Natural killer cell treated with Interleukin-12 subunit alpha and Interleukin-12 subunit beta and Interleukin-15 and Interleukin-18, amount 100 ng/mL, for 72 hours (primary cell): ENCODE measurements at regions not wholly inside any gene's neighbourhood (a gene's known extent, or its start where the extent isn't known, plus 50 kb on each side); places are given as distances from the start of the nearest gene placed in this dataset.

Experiments used
- ATAC-seq, 2 donors: fragments of 150-1000 bp; cut with Tn5 transposase in 1 of 2; sonication (Bioruptor Pico), chemical (Tn5 transposase) in 1 of 2; 2 replicates each; pipeline ENCODE4 v1.10.0; 2021
- DNase-seq: peaks from one replicate; pipeline ENCODE4 v3.0.0; 2022; ENCODE audit warnings: low spot score
- H3K27ac Mint-ChIP-seq, 2 donors: 1 replicate in 1 of 2; 2 replicates in 1 of 2; pipeline ENCODE4 v1.8.0; 2022; ENCODE audit warnings: mixed read lengths in 2 of 2, mild to moderate bottlenecking in 1 of 2, moderate library complexity in 1 of 2
- H3K27me3 Mint-ChIP-seq, 2 donors: 1 replicate in 1 of 2; 2 replicates in 1 of 2; pipeline ENCODE4 v1.8.0; 2022; ENCODE audit warnings: mixed read lengths in 2 of 2
- H3K36me3 Mint-ChIP-seq: one replicate; pipeline ENCODE4 v1.8.0; 2022; ENCODE audit warnings: mixed read lengths
- H3K4me1 Mint-ChIP-seq, 2 donors: 1 replicate in 1 of 2; 2 replicates in 1 of 2; pipeline ENCODE4 v1.8.0; 2022; ENCODE audit warnings: low read depth in 2 of 2, mixed read lengths in 2 of 2, mild to moderate bottlenecking in 1 of 2
- H3K4me3 Mint-ChIP-seq: one replicate; pipeline ENCODE4 v1.8.0; 2022; ENCODE audit warnings: mixed read lengths
- H3K9me3 Mint-ChIP-seq: 2 replicates; pipeline ENCODE4 v1.8.0; 2022; ENCODE audit warnings: mixed read lengths

GRCh38 chr5:30106596-30106995 lies 1086.9 kb upstream of the CDH6 start:
- Mint-ChIP-seq H3K36me3 (peaks cover 5% of the 10 kb centered on the region), H3K27ac (no peak overlapping the region), H3K4me1 (no peaks in the 10 kb centered on the region), H3K4me3 (no peak overlapping the region), H3K27me3 (no peaks in the 10 kb centered on the region), H3K9me3 (peaks cover 16% of the 10 kb centered on the region)
- no peak for DNase-seq
- no peak for ATAC-seq

DNA sequence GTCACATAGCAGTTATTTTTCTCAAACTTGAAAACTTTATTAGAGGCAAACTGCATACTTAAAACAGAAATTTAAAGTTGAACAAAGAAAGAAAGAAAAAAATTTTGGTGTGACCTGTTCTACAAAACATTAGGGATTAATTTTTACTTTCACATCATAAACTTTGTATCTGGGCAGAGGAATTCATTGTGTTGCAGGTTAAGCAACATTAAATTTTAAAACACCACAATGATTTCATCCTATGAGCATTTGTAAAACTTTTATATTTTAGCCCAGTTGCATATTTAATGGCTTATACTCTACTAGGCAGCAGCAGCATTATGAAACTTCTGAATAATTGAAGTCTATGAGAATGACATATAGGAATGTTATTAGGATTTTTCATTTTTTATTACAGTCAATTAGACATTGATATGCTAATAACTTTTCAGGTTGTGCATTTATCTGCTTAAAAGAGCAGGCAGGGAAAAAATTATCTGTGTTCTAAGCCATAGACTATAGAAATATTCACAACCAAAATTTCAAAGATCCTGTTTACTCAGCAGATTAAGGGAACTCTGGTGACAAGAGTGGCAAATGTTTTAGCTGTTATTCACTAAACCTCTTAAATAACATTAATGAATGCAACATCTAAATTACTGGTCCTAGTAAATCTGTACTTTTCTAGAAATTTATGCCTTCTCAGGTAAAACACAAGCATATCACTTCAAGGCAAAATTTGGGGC lies 1088.5 kb upstream of the CDH6 start:
- H3K36me3 Mint-ChIP-seq, result peaks cover 8% of the 10 kb centered on the region
- no peak overlapping the region for H3K4me3 Mint-ChIP-seq
- no peaks in the 10 kb centered on the region for H3K27me3 Mint-ChIP-seq
- peaks cover 19% of the 10 kb centered on the region for H3K9me3 Mint-ChIP-seq
- no peak for DNase-seq
- H3K27ac Mint-ChIP-seq, result no peak overlapping the region
- no peak for ATAC-seq
- no peaks in the 10 kb centered on the region for H3K4me1 Mint-ChIP-seq

DNA sequence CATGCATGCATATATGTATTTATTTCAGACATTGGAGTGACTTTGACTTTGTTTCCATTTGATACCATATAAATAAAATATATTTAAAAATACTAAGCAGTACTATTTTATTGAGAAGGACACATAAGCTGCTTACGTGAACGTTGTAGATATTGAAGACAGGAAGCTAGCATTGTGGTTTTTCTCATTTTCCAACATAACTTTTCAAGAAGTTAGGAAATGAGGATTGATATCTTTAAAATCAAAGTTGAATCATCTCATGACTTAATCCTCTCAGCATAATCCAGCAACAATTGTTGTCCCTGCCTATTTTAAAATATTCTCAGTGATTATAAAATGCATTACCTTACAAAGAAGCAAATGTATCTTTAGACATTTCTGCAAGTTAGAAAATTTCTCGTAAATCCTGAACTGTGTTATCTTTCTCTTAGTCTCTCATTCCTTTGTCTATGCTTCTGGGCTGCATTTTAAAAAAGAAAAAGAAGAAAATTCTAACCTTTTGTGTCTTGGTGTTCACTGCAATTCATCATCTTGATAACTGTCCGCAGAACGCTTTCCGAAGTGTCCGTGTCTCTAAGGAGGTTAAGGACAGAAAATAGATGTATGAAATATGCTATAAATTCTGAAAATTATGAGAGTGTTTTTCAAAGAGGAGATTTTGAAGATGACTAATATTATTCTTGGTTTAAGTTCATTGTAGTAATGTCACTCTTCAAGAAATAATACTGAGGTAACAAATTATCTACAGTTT lies 1089.9 kb upstream of the CDH6 start:
- no peak overlapping the region for H3K27ac Mint-ChIP-seq
- DNase-seq (no peak), ATAC-seq (no peak)
- no peaks in the 10 kb centered on the region for H3K27me3 Mint-ChIP-seq
- H3K4me3 Mint-ChIP-seq, result no peak overlapping the region
- peaks cover 7% of the 10 kb centered on the region for H3K36me3 Mint-ChIP-seq
- H3K9me3 Mint-ChIP-seq, result peaks cover 24% of the 10 kb centered on the region
- H3K4me1 Mint-ChIP-seq, result no peaks in the 10 kb centered on the region

- DNase-seq (no peak), ATAC-seq (no peak)
- H3K9me3 Mint-ChIP-seq, result peaks cover 21% of the 10 kb centered on the region
- no peak overlapping the region for H3K27ac Mint-ChIP-seq
- peaks cover 7% of the 10 kb centered on the region for H3K36me3 Mint-ChIP-seq
- H3K27me3 Mint-ChIP-seq, result no peaks in the 10 kb centered on the region
- H3K4me3 Mint-ChIP-seq, result no peak overlapping the region
- H3K4me1 Mint-ChIP-seq, result no peaks in the 10 kb centered on the region
Measured at GRCh38 chr5:30103052-30103451, 1090.4 kb upstream of the CDH6 start.

- no peak for DNase-seq
Measured at GRCh38 chr5:30102185-30102584, 1091.3 kb upstream of the CDH6 start.

GRCh38 chr5:30100929-30101328 lies 1092.6 kb upstream of the CDH6 start:
- H3K27ac Mint-ChIP-seq, result no peak overlapping the region
- ATAC-seq (no peak), DNase-seq (no peak)
- H3K27me3 Mint-ChIP-seq, result no peaks in the 10 kb centered on the region
- no peaks in the 10 kb centered on the region for H3K4me1 Mint-ChIP-seq
- H3K4me3 Mint-ChIP-seq, result no peak overlapping the region
- H3K9me3 Mint-ChIP-seq, result peaks cover 19% of the 10 kb centered on the region
- H3K36me3 Mint-ChIP-seq, result peaks cover 7% of the 10 kb centered on the region

More at GRCh38 chr5:30102185-30102584, 1091.3 kb upstream of the CDH6 start:
- ATAC-seq, result no peak
- Mint-ChIP-seq H3K4me1 (no peaks in the 10 kb centered on the region), H3K4me3 (no peak overlapping the region), H3K36me3 (peaks cover 7% of the 10 kb centered on the region), H3K27ac (no peak overlapping the region), H3K27me3 (no peaks in the 10 kb centered on the region), H3K9me3 (peaks cover 23% of the 10 kb centered on the region)

DNA sequence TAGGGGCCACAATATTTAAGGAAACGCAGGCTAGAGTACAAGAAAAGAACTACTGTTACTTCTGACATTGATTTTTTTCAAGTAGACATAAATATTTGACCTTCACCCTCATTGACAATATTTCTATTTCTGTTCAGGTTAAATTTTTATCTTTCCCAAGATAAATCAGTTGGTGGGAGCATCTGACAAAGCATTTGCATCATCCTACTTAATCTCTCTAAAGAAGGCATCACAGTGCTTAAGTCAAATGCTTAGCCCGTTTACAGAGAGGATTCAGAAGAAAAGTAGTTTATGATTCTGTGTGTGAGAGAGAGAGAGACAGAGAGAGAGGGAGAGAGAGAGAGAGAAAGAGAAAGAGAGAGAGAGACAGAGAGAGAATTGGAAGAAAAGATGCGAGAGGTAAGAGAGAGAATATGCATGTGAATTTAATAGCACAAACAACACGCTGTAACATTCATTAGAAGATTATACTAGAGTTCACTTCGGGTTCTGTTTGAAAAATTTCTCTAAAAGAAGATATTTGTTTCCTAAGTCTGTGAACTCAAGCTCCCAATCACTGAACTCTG lies 1093.3 kb upstream of the CDH6 start:
- H3K4me3 Mint-ChIP-seq, result no peak overlapping the region
- no peaks in the 10 kb centered on the region for H3K27me3 Mint-ChIP-seq

GRCh38 chr5:30099634-30100033 lies 1093.9 kb upstream of the CDH6 start:
- DNase-seq (no peak), ATAC-seq (no peak)
- Mint-ChIP-seq H3K4me1 (no peaks in the 10 kb centered on the region), H3K36me3 (peaks cover 7% of the 10 kb centered on the region), H3K27ac (no peak overlapping the region), H3K27me3 (no peaks in the 10 kb centered on the region), H3K9me3 (peaks cover 19% of the 10 kb centered on the region), H3K4me3 (no peak overlapping the region)

More for the DNA sequence above, 1093.3 kb upstream of the CDH6 start:
- Mint-ChIP-seq H3K27ac (no peak overlapping the region), H3K9me3 (peaks cover 19% of the 10 kb centered on the region), H3K4me1 (no peaks in the 10 kb centered on the region), H3K36me3 (peaks cover 7% of the 10 kb centered on the region)
- DNase-seq (no peak), ATAC-seq (no peak)

- DNase-seq (no peak), ATAC-seq (no peak)
- H3K36me3 Mint-ChIP-seq, result peaks cover 7% of the 10 kb centered on the region
- H3K9me3 Mint-ChIP-seq, result peaks cover 19% of the 10 kb centered on the region
- no peak overlapping the region for H3K4me3 Mint-ChIP-seq
- H3K27ac Mint-ChIP-seq, result no peak overlapping the region
- no peaks in the 10 kb centered on the region for H3K4me1 Mint-ChIP-seq
- no peaks in the 10 kb centered on the region for H3K27me3 Mint-ChIP-seq
Measured at GRCh38 chr5:30098940-30099339, 1094.5 kb upstream of the CDH6 start.

DNA sequence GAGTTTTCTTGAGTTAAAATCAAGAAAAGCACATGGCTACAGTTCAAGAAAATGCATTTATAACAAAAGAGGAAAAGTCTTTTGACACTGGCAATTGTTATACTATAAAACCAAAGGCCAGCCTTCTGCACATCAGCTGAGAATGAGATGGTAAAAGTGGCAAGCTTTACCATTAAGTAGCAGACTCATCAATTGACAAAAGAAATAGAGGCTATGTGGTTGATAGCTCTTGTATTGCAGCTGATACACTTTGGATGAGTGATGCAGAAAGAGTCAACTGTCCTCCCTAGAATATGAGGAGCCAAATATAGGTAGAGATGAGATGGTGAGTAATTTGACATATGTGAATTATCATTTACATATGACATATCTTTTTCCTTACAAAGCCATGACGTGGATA lies 1100.9 kb upstream of the CDH6 start:
- H3K27me3 Mint-ChIP-seq, result no peaks in the 10 kb centered on the region
- peaks cover 7% of the 10 kb centered on the region for H3K9me3 Mint-ChIP-seq
- no peak overlapping the region for H3K4me3 Mint-ChIP-seq
- no peak overlapping the region for H3K27ac Mint-ChIP-seq
- peaks cover 3% of the 10 kb centered on the region for H3K36me3 Mint-ChIP-seq
- no peak for ATAC-seq
- DNase-seq, result no peak
- no peaks in the 10 kb centered on the region for H3K4me1 Mint-ChIP-seq

DNA sequence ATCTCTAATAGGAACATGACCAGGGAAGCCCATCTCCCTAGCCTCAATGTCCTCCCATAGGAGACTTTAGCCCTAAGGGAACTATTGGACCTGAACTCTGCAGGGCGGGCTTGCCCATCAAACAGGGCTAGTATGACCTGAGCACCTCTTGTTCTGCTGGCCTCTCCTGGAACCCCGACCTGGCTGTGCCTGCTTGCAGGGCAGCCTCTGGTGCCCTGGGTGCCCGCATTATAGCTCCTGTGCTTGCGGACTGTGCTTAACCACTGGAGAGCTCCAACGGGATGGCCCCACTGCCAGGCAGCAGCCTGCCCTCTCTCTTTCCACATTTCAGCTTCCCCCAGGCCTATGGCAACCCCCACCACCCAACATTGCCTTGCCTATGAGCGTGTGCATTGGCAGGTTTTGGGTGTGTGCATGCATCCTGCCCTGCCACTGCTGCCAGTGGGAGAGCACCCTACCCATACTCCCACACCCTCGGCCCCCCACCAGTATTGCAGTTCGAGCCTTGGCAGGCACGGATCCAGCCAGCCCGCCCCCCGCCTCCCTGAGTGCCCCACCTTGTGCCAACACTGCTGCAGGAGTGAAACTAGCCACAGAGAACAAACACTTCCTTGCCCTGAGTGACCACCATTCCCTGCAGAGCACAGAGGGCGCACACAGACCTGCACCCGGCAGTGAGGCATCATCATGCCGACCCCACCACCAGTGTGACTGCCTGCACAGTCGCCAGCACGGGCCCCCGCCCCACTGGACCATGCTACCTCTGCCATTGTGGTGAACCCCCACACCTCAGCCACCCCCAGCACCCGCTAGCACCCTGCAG lies 1123.8 kb upstream of the CDH6 start:
- ATAC-seq (peak; percentile 27 to 32), DNase-seq (no peak)
- Mint-ChIP-seq H3K4me3 (no peak overlapping the region), H3K4me1 (no peaks in the 10 kb centered on the region), H3K27ac (no peak overlapping the region), H3K9me3 (peaks cover 28% of the 10 kb centered on the region), H3K36me3 (peaks cover 22% of the 10 kb centered on the region), H3K27me3 (no peaks in the 10 kb centered on the region)

GRCh38 chr5:30063503-30063902 lies 1130.0 kb upstream of the CDH6 start:
- Mint-ChIP-seq H3K27me3 (no peaks in the 10 kb centered on the region), H3K4me3 (no peak overlapping the region), H3K4me1 (no peaks in the 10 kb centered on the region), H3K27ac (no peak overlapping the region), H3K9me3 (peaks cover 8% of the 10 kb centered on the region), H3K36me3 (no peaks in the 10 kb centered on the region)
- no peak for DNase-seq
- no peak for ATAC-seq

GRCh38 chr5:30051976-30052375 lies 1141.5 kb upstream of the CDH6 start:
- Mint-ChIP-seq H3K4me1 (no peaks in the 10 kb centered on the region), H3K4me3 (no peak overlapping the region), H3K27me3 (no peaks in the 10 kb centered on the region), H3K9me3 (peaks cover 19% of the 10 kb centered on the region), H3K27ac (no peak overlapping the region), H3K36me3 (peaks cover 9% of the 10 kb centered on the region)
- no peak for DNase-seq
- no peak for ATAC-seq
